ENCODE measurements at regions not wholly inside any gene's neighbourhood (a gene's known extent, or its start where the extent isn't known, plus 50 kb on each side); places are given as distances from the start of the nearest gene placed in this dataset.
A peak's percentile ranks its signal among the peaks of the same experiment; 100 is the strongest.

DNA sequence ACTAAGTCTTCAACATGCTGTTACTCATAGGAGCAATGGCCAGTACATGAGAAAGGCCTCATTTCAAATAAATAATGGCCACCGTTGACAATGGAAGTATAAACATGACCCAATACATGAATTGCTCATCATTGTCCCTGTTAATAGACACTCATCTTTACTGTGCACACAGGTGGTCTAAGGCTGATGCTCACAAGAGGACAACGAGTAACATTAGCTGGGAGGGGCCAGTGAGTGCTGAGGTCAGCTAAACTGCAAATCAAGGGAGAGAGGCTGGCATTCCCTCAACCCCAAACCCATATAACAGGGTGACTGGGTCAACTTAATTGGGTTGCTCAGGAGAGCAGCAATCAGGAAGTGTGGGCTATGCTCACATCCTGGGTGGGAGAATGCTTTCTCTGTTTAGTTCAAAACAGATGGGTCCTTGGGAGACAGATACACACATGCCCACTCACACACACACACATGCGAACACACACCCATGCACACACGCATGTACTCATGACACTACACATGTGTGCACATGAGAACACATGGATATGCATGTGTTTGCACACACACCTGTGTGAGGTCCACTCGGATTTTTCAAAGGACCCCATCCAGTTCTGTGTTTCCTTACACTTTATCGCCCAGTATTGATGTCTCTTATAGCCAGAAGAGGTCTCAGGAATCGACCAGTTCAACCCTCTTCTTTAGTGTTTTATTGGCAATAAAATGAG, 172.0 kb downstream of the INHBB start:
- no peaks in the 10 kb centered on the region for H3K36me3 ChIP-seq (ENCODE audit: control insufficient read depth in 3 of 3, insufficient read depth in 2 of 3, low read depth in 1 of 3, low read length in 3 of 3)
- no peak for FAIRE-seq
- DNase-seq = no peak
- no peak overlapping the region for H3K4me3 ChIP-seq (ENCODE audit: low read depth in 1 of 3, low read length in 3 of 3)
- H3K27me3 ChIP-seq (ENCODE audit: control insufficient read depth in 3 of 3, insufficient read depth in 3 of 3, low read length in 3 of 3) = peaks cover 0 to 36% (median 0%) of the 10 kb centered on the region in 3 donors
- H3K9me3 ChIP-seq (ENCODE audit: control insufficient read depth in 2 of 2, insufficient read depth in 1 of 2, low read depth in 1 of 2, low read length in 1 of 2) = peaks cover 0 to 2% of the 10 kb centered on the region in 2 donors
- no peak overlapping the region for H3K27ac ChIP-seq (ENCODE audit: low read depth in 1 of 3, low read length in 2 of 3)
- WGBS, 3 donors = 72 to 78% (median 72%) methylated on average over 7 of the region's 7 CpGs
- peaks cover 0 to 3% (median 0%) of the 10 kb centered on the region in 3 donors for H3K4me1 ChIP-seq (ENCODE audit: control insufficient read depth in 3 of 3, insufficient read depth in 2 of 3, low read depth in 1 of 3, low read length in 2 of 3)

GRCh38 chr2:120518819-120519218, 172.9 kb downstream of the INHBB start:
- peaks cover 0 to 3% (median 0%) of the 10 kb centered on the region in 3 donors for H3K4me1 ChIP-seq (ENCODE audit: control insufficient read depth in 3 of 3, insufficient read depth in 2 of 3, low read depth in 1 of 3, low read length in 2 of 3)
- DNase-seq (no peak), FAIRE-seq (no peak)
- H3K27me3 ChIP-seq (ENCODE audit: control insufficient read depth in 3 of 3, insufficient read depth in 3 of 3, low read length in 3 of 3) = peaks cover 0 to 42% (median 0%) of the 10 kb centered on the region in 3 donors
- H3K9me3 ChIP-seq (ENCODE audit: control insufficient read depth in 2 of 2, insufficient read depth in 1 of 2, low read depth in 1 of 2, low read length in 1 of 2) = peaks cover 0 to 2% of the 10 kb centered on the region in 2 donors
- no peaks in the 10 kb centered on the region for H3K36me3 ChIP-seq (ENCODE audit: control insufficient read depth in 3 of 3, insufficient read depth in 2 of 3, low read depth in 1 of 3, low read length in 3 of 3)
- H3K27ac ChIP-seq (ENCODE audit: low read depth in 1 of 3, low read length in 2 of 3) = no peak overlapping the region
- no peak overlapping the region for H3K4me3 ChIP-seq (ENCODE audit: low read depth in 1 of 3, low read length in 3 of 3)
- WGBS, 3 donors = 87 to 95% (median 91%) methylated on average over 5 of the region's 5 CpGs

DNA sequence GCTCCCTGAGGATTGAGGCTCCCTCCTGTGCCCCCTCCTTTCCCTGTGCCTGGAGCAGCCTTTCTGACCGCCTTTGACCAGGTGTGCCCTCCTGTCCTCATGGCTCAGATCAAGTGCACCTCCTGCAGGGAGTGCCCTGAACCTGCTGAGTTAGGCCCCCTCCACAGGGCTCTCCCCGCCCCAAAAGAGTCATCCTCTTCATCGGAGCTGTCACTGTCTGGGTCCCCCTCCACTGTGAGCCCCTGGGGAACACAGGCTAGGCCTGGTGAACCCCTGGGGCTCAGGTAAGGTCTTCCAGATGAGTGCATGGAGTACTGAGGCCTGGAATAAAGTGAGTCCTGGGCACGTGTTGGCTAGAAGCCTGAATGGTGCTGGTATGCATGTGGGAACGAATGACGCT, 173.5 kb downstream of the INHBB start:
- no peaks in the 10 kb centered on the region for H3K36me3 ChIP-seq (ENCODE audit: control insufficient read depth in 3 of 3, insufficient read depth in 2 of 3, low read depth in 1 of 3, low read length in 3 of 3)
- no peak overlapping the region for H3K4me3 ChIP-seq (ENCODE audit: low read depth in 1 of 3, low read length in 3 of 3)
- peaks cover 0 to 42% (median 0%) of the 10 kb centered on the region in 3 donors for H3K27me3 ChIP-seq (ENCODE audit: control insufficient read depth in 3 of 3, insufficient read depth in 3 of 3, low read length in 3 of 3)
- H3K9me3 ChIP-seq (ENCODE audit: control insufficient read depth in 2 of 2, insufficient read depth in 1 of 2, low read depth in 1 of 2, low read length in 1 of 2) = peaks cover 0 to 2% of the 10 kb centered on the region in 2 donors
- DNase-seq (no peak), FAIRE-seq (no peak)
- no peak overlapping the region for H3K27ac ChIP-seq (ENCODE audit: low read depth in 1 of 3, low read length in 2 of 3)
- H3K4me1 ChIP-seq (ENCODE audit: control insufficient read depth in 3 of 3, insufficient read depth in 2 of 3, low read depth in 1 of 3, low read length in 2 of 3) = peaks cover 0 to 3% (median 0%) of the 10 kb centered on the region in 3 donors
- 83 to 87% (median 86%) methylated on average over 6 of the region's 6 CpGs for WGBS, 3 donors

- Histone ChIP-seq H3K36me3 (ENCODE audit: control insufficient read depth in 3 of 3, insufficient read depth in 2 of 3, low read depth in 1 of 3, low read length in 3 of 3) (no peaks in the 10 kb centered on the region), H3K4me3 (ENCODE audit: low read depth in 1 of 3, low read length in 3 of 3) (no peak overlapping the region), H3K27ac (ENCODE audit: low read depth in 1 of 3, low read length in 2 of 3) (no peak overlapping the region), H3K27me3 (ENCODE audit: control insufficient read depth in 3 of 3, insufficient read depth in 3 of 3, low read length in 3 of 3) (peaks cover 0 to 39% (median 0%) of the 10 kb centered on the region in 3 donors), H3K4me1 (ENCODE audit: control insufficient read depth in 3 of 3, insufficient read depth in 2 of 3, low read depth in 1 of 3, low read length in 2 of 3) (peaks cover 0 to 10% (median 0%) of the 10 kb centered on the region in 3 donors), H3K9me3 (ENCODE audit: control insufficient read depth in 2 of 2, insufficient read depth in 1 of 2, low read depth in 1 of 2, low read length in 1 of 2) (peaks cover 0 to 2% of the 10 kb centered on the region in 2 donors)
- WGBS, 3 donors = 86 to 88% (median 87%) methylated on average over 5 of the region's 5 CpGs
- no peak for FAIRE-seq
- no peak for DNase-seq
These were observed 174.5 kb downstream of the INHBB start for GRCh38 chr2:120520454-120520853.

DNA sequence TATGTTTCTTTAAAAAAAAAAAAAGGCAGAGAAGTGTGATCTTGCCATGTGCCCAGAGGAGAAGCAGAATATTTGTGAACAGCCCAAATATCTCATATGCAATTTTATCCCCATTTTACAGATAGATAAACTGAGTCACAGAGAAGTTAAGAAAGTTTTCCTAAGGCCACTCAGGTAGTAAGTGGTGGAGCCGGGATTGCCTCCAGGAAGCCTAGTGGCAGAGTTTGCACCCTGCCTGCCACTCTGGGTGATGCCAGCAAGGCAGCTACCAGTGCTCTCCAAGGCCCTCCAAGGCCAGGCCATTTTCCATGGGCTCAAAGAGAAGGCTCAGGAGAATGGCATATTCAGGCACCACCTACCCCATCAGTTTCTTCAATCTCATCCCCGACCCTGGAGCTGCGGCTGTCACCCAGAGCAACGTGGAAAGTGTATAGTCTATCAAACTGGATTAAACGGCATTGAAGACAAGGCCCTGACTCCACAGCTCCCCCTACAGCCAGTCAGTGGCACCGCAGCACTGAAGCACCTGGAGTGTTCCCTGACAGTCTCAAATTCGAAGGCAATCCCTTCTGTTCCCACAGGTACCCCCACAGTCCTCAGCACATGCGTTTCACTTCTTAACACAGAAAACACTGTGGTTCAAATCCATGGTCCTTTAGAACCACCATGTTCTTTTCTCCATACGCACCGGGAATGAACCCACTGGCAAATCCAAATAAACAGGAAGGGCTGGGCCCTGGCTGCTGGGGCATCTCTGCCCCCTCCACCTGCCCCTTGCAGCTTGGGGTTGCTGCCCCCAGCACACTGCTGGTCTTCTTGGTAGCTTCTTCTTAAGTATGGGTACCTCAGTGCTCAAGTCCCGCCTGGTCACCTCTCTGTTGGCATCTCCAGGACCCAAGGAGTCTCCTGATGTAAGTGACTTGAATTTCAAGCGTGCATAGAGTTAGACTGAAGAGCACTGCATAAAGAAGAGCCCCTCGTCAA, 175.3 kb downstream of the INHBB start:
- 29 to 44% (median 38%) methylated on average over 13 of the region's 13 CpGs for WGBS, 3 donors
- peak; percentile 29 to 55 for DNase-seq
- H3K36me3 ChIP-seq (ENCODE audit: control insufficient read depth in 3 of 3, insufficient read depth in 2 of 3, low read depth in 1 of 3, low read length in 3 of 3) = no peaks in the 10 kb centered on the region
- H3K27ac ChIP-seq (ENCODE audit: low read depth in 1 of 3, low read length in 2 of 3) = no peak overlapping the region
- no peak for FAIRE-seq
- H3K27me3 ChIP-seq (ENCODE audit: control insufficient read depth in 3 of 3, insufficient read depth in 3 of 3, low read length in 3 of 3) = peaks cover 0 to 39% (median 0%) of the 10 kb centered on the region in 3 donors
- H3K4me3 ChIP-seq (ENCODE audit: low read depth in 1 of 3, low read length in 3 of 3) = no peak overlapping the region
- peaks cover 0 to 2% of the 10 kb centered on the region in 2 donors for H3K9me3 ChIP-seq (ENCODE audit: control insufficient read depth in 2 of 2, insufficient read depth in 1 of 2, low read depth in 1 of 2, low read length in 1 of 2)
- H3K4me1 ChIP-seq (ENCODE audit: control insufficient read depth in 3 of 3, insufficient read depth in 2 of 3, low read depth in 1 of 3, low read length in 2 of 3) = peaks cover 0 to 10% (median 0%) of the 10 kb centered on the region in 3 donors

- H3K4me1 ChIP-seq (ENCODE audit: control insufficient read depth in 3 of 3, insufficient read depth in 2 of 3, low read depth in 1 of 3, low read length in 2 of 3) = peaks cover 0 to 10% (median 0%) of the 10 kb centered on the region in 3 donors
- no peak overlapping the region for H3K4me3 ChIP-seq (ENCODE audit: low read depth in 1 of 3, low read length in 3 of 3)
- H3K9me3 ChIP-seq (ENCODE audit: control insufficient read depth in 2 of 2, insufficient read depth in 1 of 2, low read depth in 1 of 2, low read length in 1 of 2) = peaks cover 0 to 2% of the 10 kb centered on the region in 2 donors
- FAIRE-seq (no peak), DNase-seq (peak in 1 of 2 donors; percentile 50)
- no peak overlapping the region for H3K27ac ChIP-seq (ENCODE audit: low read depth in 1 of 3, low read length in 2 of 3)
- H3K27me3 ChIP-seq (ENCODE audit: control insufficient read depth in 3 of 3, insufficient read depth in 3 of 3, low read length in 3 of 3) = peaks cover 0 to 39% (median 0%) of the 10 kb centered on the region in 3 donors
- no peaks in the 10 kb centered on the region for H3K36me3 ChIP-seq (ENCODE audit: control insufficient read depth in 3 of 3, insufficient read depth in 2 of 3, low read depth in 1 of 3, low read length in 3 of 3)
- 12 to 43% (median 21%) methylated on average over 33 of the region's 33 CpGs for WGBS, 3 donors
These were observed 176.3 kb downstream of the INHBB start for GRCh38 chr2:120522151-120522751.

- no peaks in the 10 kb centered on the region for H3K36me3 ChIP-seq (ENCODE audit: control insufficient read depth in 3 of 3, insufficient read depth in 2 of 3, low read depth in 1 of 3, low read length in 3 of 3)
- H3K27ac ChIP-seq (ENCODE audit: low read depth in 1 of 3, low read length in 2 of 3) = no peak overlapping the region
- peaks cover 0 to 2% of the 10 kb centered on the region in 2 donors for H3K9me3 ChIP-seq (ENCODE audit: control insufficient read depth in 2 of 2, insufficient read depth in 1 of 2, low read depth in 1 of 2, low read length in 1 of 2)
- FAIRE-seq = no peak
- H3K4me1 ChIP-seq (ENCODE audit: control insufficient read depth in 3 of 3, insufficient read depth in 2 of 3, low read depth in 1 of 3, low read length in 2 of 3) = peaks cover 0 to 10% (median 0%) of the 10 kb centered on the region in 3 donors
- DNase-seq = no peak
- peaks cover 0 to 39% (median 0%) of the 10 kb centered on the region in 3 donors for H3K27me3 ChIP-seq (ENCODE audit: control insufficient read depth in 3 of 3, insufficient read depth in 3 of 3, low read length in 3 of 3)
- WGBS, 3 donors = 83 to 97% (median 89%) methylated on average over 5 of the region's 5 CpGs
- H3K4me3 ChIP-seq (ENCODE audit: low read depth in 1 of 3, low read length in 3 of 3) = no peak overlapping the region
These were observed 177.8 kb downstream of the INHBB start for GRCh38 chr2:120523766-120524165.

- peaks cover 0 to 2% of the 10 kb centered on the region in 2 donors for H3K9me3 ChIP-seq (ENCODE audit: control insufficient read depth in 2 of 2, insufficient read depth in 1 of 2, low read depth in 1 of 2, low read length in 1 of 2)
- no peak for FAIRE-seq
- H3K27me3 ChIP-seq (ENCODE audit: control insufficient read depth in 3 of 3, insufficient read depth in 3 of 3, low read length in 3 of 3) = peaks cover 0 to 39% (median 0%) of the 10 kb centered on the region in 3 donors
- H3K27ac ChIP-seq (ENCODE audit: low read depth in 1 of 3, low read length in 2 of 3) = no peak overlapping the region
- no peaks in the 10 kb centered on the region for H3K36me3 ChIP-seq (ENCODE audit: control insufficient read depth in 3 of 3, insufficient read depth in 2 of 3, low read depth in 1 of 3, low read length in 3 of 3)
- no peak overlapping the region for H3K4me3 ChIP-seq (ENCODE audit: low read depth in 1 of 3, low read length in 3 of 3)
- WGBS, 3 donors = 82 to 88% (median 86%) methylated on average over 9 of the region's 9 CpGs
- DNase-seq = no peak
- peaks cover 0 to 10% (median 0%) of the 10 kb centered on the region in 3 donors for H3K4me1 ChIP-seq (ENCODE audit: control insufficient read depth in 3 of 3, insufficient read depth in 2 of 3, low read depth in 1 of 3, low read length in 2 of 3)
These were observed 178.2 kb downstream of the INHBB start for GRCh38 chr2:120524174-120524573.
